Stimulated activated effector memory CD8-positive, alpha-beta T cell treated with anti-CD3 and anti-CD28 coated beads, Interleukin-12 subunit alpha, Interleukin-12 subunit beta, amount 100 ng/mL, for 72 hours (primary cell): ENCODE measurements at regions not wholly inside any gene's neighbourhood (a gene's known extent, or its start where the extent isn't known, plus 50 kb on each side); places are given as distances from the start of the nearest gene placed in this dataset.
A peak's percentile ranks its signal among the peaks of the same experiment; 100 is the strongest.
"Not testable (repeated sequence)": the region's sequence is repeated elsewhere in the genome, so short reads cannot be mapped to it uniquely, and the experiment has no call there.

Source experiments
- ATAC-seq: fragments of 150-1000 bp; cut with Tn5 transposase; 2 replicates; pipeline ENCODE4 v1.10.0; 2021
- DNase-seq, 2 donors: peaks; one replicate each; pipeline ENCODE4 v3.0.0; 2021 to 2022; ENCODE audit warnings: low spot score in 2 of 2
- H3K27ac Mint-ChIP-seq: one replicate; pipeline ENCODE4 v1.8.0; 2022; ENCODE audit warnings: mild to moderate bottlenecking, mixed read lengths
- H3K36me3 Mint-ChIP-seq: one replicate; pipeline ENCODE4 v1.8.0; 2022; ENCODE audit warnings: mild to moderate bottlenecking, mixed read lengths
- H3K4me1 Mint-ChIP-seq: one replicate; pipeline ENCODE4 v1.8.0; 2022; ENCODE audit warnings: mixed read lengths
- H3K4me3 Mint-ChIP-seq: one replicate; pipeline ENCODE4 v1.8.0; 2022; ENCODE audit warnings: mild to moderate bottlenecking, mixed read lengths
- H3K9me3 Mint-ChIP-seq: one replicate; pipeline ENCODE4 v1.8.0; 2022; ENCODE audit warnings: mixed read lengths

GRCh38 chr16:29337385-29337901 lies 69.1 kb downstream of the NPIPB11 start:
- H3K36me3 Mint-ChIP-seq, DNase-seq, H3K4me3 Mint-ChIP-seq, ATAC-seq, H3K27ac Mint-ChIP-seq, H3K4me1 Mint-ChIP-seq, H3K9me3 Mint-ChIP-seq: not testable (repeated sequence)

GRCh38 chr16:29335549-29335846 lies 71.0 kb downstream of the NPIPB11 start:
- not testable (repeated sequence) for H3K36me3 Mint-ChIP-seq, H3K27ac Mint-ChIP-seq, DNase-seq, H3K9me3 Mint-ChIP-seq, H3K4me3 Mint-ChIP-seq, H3K4me1 Mint-ChIP-seq
- peak; percentile 48 for ATAC-seq

GRCh38 chr16:29334776-29335548 lies 71.5 kb downstream of the NPIPB11 start:
- not testable (repeated sequence) for H3K4me1 Mint-ChIP-seq, H3K36me3 Mint-ChIP-seq, DNase-seq, H3K9me3 Mint-ChIP-seq, H3K4me3 Mint-ChIP-seq
- peak; percentile 27 for ATAC-seq
- peak overlapping the region; percentile 51 for H3K27ac Mint-ChIP-seq

GRCh38 chr16:29333492-29334097 lies 72.9 kb downstream of the NPIPB11 start:
- not testable (repeated sequence) for H3K9me3 Mint-ChIP-seq, DNase-seq, H3K36me3 Mint-ChIP-seq, ATAC-seq, H3K27ac Mint-ChIP-seq, H3K4me1 Mint-ChIP-seq, H3K4me3 Mint-ChIP-seq

GRCh38 chr16:29330623-29331022 lies 75.9 kb downstream of the NPIPB11 start:
- not testable (repeated sequence) for ATAC-seq, H3K27ac Mint-ChIP-seq, H3K4me3 Mint-ChIP-seq, H3K4me1 Mint-ChIP-seq, H3K36me3 Mint-ChIP-seq, H3K9me3 Mint-ChIP-seq, DNase-seq

- H3K4me1 Mint-ChIP-seq, H3K27ac Mint-ChIP-seq, ATAC-seq, H3K36me3 Mint-ChIP-seq, H3K4me3 Mint-ChIP-seq, DNase-seq, H3K9me3 Mint-ChIP-seq: not testable (repeated sequence)
These were observed 78.0 kb downstream of the NPIPB11 start for GRCh38 chr16:29328528-29328927.

- ATAC-seq, H3K4me1 Mint-ChIP-seq, H3K36me3 Mint-ChIP-seq, H3K4me3 Mint-ChIP-seq, H3K27ac Mint-ChIP-seq, H3K9me3 Mint-ChIP-seq, DNase-seq: not testable (repeated sequence)
These were observed 78.7 kb downstream of the NPIPB11 start for GRCh38 chr16:29327631-29328408.

GRCh38 chr16:29326164-29327125 lies 80.1 kb downstream of the NPIPB11 start:
- not testable (repeated sequence) for H3K9me3 Mint-ChIP-seq, H3K36me3 Mint-ChIP-seq, ATAC-seq, H3K27ac Mint-ChIP-seq, DNase-seq, H3K4me3 Mint-ChIP-seq, H3K4me1 Mint-ChIP-seq

- not testable (repeated sequence) for H3K9me3 Mint-ChIP-seq, H3K4me3 Mint-ChIP-seq, H3K36me3 Mint-ChIP-seq, DNase-seq, ATAC-seq, H3K4me1 Mint-ChIP-seq, H3K27ac Mint-ChIP-seq
These were observed 82.8 kb downstream of the NPIPB11 start for GRCh38 chr16:29323725-29324124.

GRCh38 chr16:29321585-29321984 lies 84.9 kb downstream of the NPIPB11 start:
- Mint-ChIP-seq H3K36me3 (no peaks in the 10 kb centered on the region), H3K9me3 (no peaks in the 10 kb centered on the region), H3K4me3 (no peak overlapping the region), H3K27ac (no peak overlapping the region), H3K4me1 (peaks cover 4% of the 10 kb centered on the region)
- ATAC-seq (no peak), DNase-seq (no peak)

- no peak overlapping the region for H3K4me3 Mint-ChIP-seq
- H3K9me3 Mint-ChIP-seq, result no peaks in the 10 kb centered on the region
- no peak for ATAC-seq
- peaks cover 4% of the 10 kb centered on the region for H3K4me1 Mint-ChIP-seq
- no peak for DNase-seq
- no peaks in the 10 kb centered on the region for H3K36me3 Mint-ChIP-seq
- no peak overlapping the region for H3K27ac Mint-ChIP-seq
These were observed 85.5 kb downstream of the NPIPB11 start for GRCh38 chr16:29321000-29321393.

- DNase-seq (no peak), ATAC-seq (no peak)
- no peaks in the 10 kb centered on the region for H3K9me3 Mint-ChIP-seq
- H3K4me1 Mint-ChIP-seq, result peaks cover 4% of the 10 kb centered on the region
- no peak overlapping the region for H3K4me3 Mint-ChIP-seq
- no peaks in the 10 kb centered on the region for H3K36me3 Mint-ChIP-seq
- no peak overlapping the region for H3K27ac Mint-ChIP-seq
These were observed 86.1 kb downstream of the NPIPB11 start for GRCh38 chr16:29320274-29320999.

- no peak for DNase-seq
- Mint-ChIP-seq H3K27ac (no peak overlapping the region), H3K4me1 (peaks cover 4% of the 10 kb centered on the region), H3K4me3 (no peak overlapping the region), H3K36me3 (no peaks in the 10 kb centered on the region), H3K9me3 (no peaks in the 10 kb centered on the region)
- ATAC-seq, result no peak
These were observed 86.8 kb downstream of the NPIPB11 start for GRCh38 chr16:29319726-29320125.

GRCh38 chr16:29318561-29318968 lies 87.9 kb downstream of the NPIPB11 start:
- ATAC-seq, result peak; percentile 61
- not testable (repeated sequence) for H3K27ac Mint-ChIP-seq, DNase-seq, H3K36me3 Mint-ChIP-seq, H3K9me3 Mint-ChIP-seq, H3K4me1 Mint-ChIP-seq, H3K4me3 Mint-ChIP-seq
